H1 (cell line): ENCODE measurements at regions not wholly inside any gene's neighbourhood (a gene's known extent, or its start where the extent isn't known, plus 50 kb on each side); places are given as distances from the start of the nearest gene placed in this dataset.

ENCODE experiments used
- CTCF ChIA-PET: fragments of 300-600 bp; sonication (Branson Sonifier 250); formaldehyde crosslinking; loops from one replicate; lab custom pipeline; 2021; ENCODE audit not compliant: partially characterized antibody; lab: Charles Lee
- POLR2A ChIA-PET: fragments of 300-600 bp; sonication (Branson Sonifier 250); formaldehyde crosslinking; loops from one replicate; lab custom pipeline; 2021; ENCODE audit warnings: inconsistent platforms; ENCODE audit not compliant: partially characterized antibody; lab: Charles Lee
- DNase-seq, 2 experiments: peaks; one replicate each; pipeline versions ENCODE4 v3.0.0 to v3.0.0-alpha.2; 2010 to 2022; ENCODE audit warnings: low spot score in 2 of 2, low read depth in 1 of 2, mixed read lengths in 1 of 2
- FAIRE-seq: peaks from 2 replicates; lab custom pipeline; 2011; peaks lifted over from hg19 to GRCh38; lab: Jason Lieb, UNC
- H2AFZ ChIP-seq: 2 replicates; pipeline ENCODE4 v1.8.1; 2012; ENCODE audit warnings: low read length, inconsistent platforms
- H2AK5ac ChIP-seq: 2 replicates; pipeline ENCODE4 v1.6.1; 2013; ENCODE audit warnings: low read depth, low read length
- H2BK120ac ChIP-seq: replicated peaks from 2 replicates; pipeline ENCODE3; 2013; ENCODE audit warnings: low read depth, low read length, inconsistent platforms
- H2BK12ac ChIP-seq: 2 replicates; pipeline ENCODE4 v1.6.1; 2013; ENCODE audit warnings: low read depth, low read length
- H2BK15ac ChIP-seq: 2 replicates; pipeline ENCODE4 v1.6.1; 2013; ENCODE audit warnings: low read length
- H2BK20ac ChIP-seq: 2 replicates; pipeline ENCODE4 v1.6.1; 2013; ENCODE audit warnings: low read length
- H2BK5ac ChIP-seq: 2 replicates; pipeline ENCODE4 v1.6.1; 2013; ENCODE audit warnings: low read depth, low read length
- H3K14ac ChIP-seq: 2 replicates; pipeline ENCODE4 v1.6.1; 2013; ENCODE audit warnings: inconsistent platforms; ENCODE audit not compliant: insufficient read length
- H3K18ac ChIP-seq: 2 replicates; pipeline ENCODE4 v1.6.1; 2013; ENCODE audit warnings: low read length; ENCODE audit errors: extremely low read depth
- H3K23ac ChIP-seq: 2 replicates; pipeline ENCODE4 v1.6.1; 2013; ENCODE audit warnings: inconsistent platforms; ENCODE audit not compliant: insufficient read length
- H3K23me2 ChIP-seq: 2 replicates; pipeline ENCODE4 v1.6.1; 2013; ENCODE audit warnings: low read depth, low read length
- H3K27ac ChIP-seq: 2 replicates; pipeline ENCODE4 v1.6.1; 2011; ENCODE audit warnings: low read depth, low read length, inconsistent platforms
- H3K27me3 ChIP-seq, 4 experiments: replicated peaks in 1 of 4; 1 replicate in 1 of 4; 2 replicates in 3 of 4; pipeline versions ENCODE4 v1.6.1 to v1.8.1; 2011 to 2013; ENCODE audit warnings: low read length in 3 of 4, mild to moderate bottlenecking in 3 of 4, inconsistent platforms in 2 of 4, mixed read lengths in 2 of 4, moderate library complexity in 1 of 4; ENCODE audit not compliant: control insufficient read depth in 3 of 4, insufficient read depth in 3 of 4; ENCODE audit errors: extremely low read depth in 1 of 4
- H3K36me3 ChIP-seq, 4 experiments: 2 replicates each; pipeline versions ENCODE4 v1.6.1 to v1.8.1; 2011 to 2013; ENCODE audit warnings: mild to moderate bottlenecking in 4 of 4, low read length in 3 of 4, moderate library complexity in 2 of 4, control low read depth in 1 of 4, inconsistent platforms in 1 of 4; ENCODE audit not compliant: insufficient read depth in 4 of 4, control insufficient read depth in 2 of 4
- H3K4ac ChIP-seq: replicated peaks from 2 replicates; pipeline ENCODE3; 2013; ENCODE audit warnings: low read length, low read depth, mixed read lengths, inconsistent platforms; ENCODE audit not compliant: insufficient read length
- H3K4me1 ChIP-seq, 4 experiments: replicated peaks in 1 of 4; 1 replicate in 1 of 4; 2 replicates in 3 of 4; pipeline versions ENCODE4 v1.6.1 to v1.8.1; 2011 to 2013; ENCODE audit warnings: low read length in 3 of 4, inconsistent platforms in 2 of 4, mixed read lengths in 1 of 4; ENCODE audit not compliant: insufficient read depth in 4 of 4, control insufficient read depth in 3 of 4
- H3K4me2 ChIP-seq, 2 experiments: 2 replicates each; pipeline versions ENCODE4 v1.6.1 to v1.8.1; 2011 to 2013; ENCODE audit warnings: low read depth in 2 of 2, low read length in 2 of 2, control low read depth in 1 of 2, inconsistent platforms in 1 of 2, mild to moderate bottlenecking in 1 of 2; ENCODE audit not compliant: insufficient read depth in 1 of 2
- H3K4me3 ChIP-seq, 4 experiments: fragments of 200-600, 300-600 bp in 1 of 4; sonication (generic), shearing (Covaris generic), sonication (Bioruptor Twin) in 1 of 4; 2 replicates each; pipeline versions ENCODE4 v1.5.1 to v1.8.1; 2011 to 2016; ENCODE audit warnings: low read length in 4 of 4, low read depth in 3 of 4, control low read depth in 2 of 4, inconsistent platforms in 2 of 4, mild to moderate bottlenecking in 2 of 4, mixed read lengths in 1 of 4, moderate library complexity in 1 of 4; ENCODE audit not compliant: insufficient read depth in 2 of 4; ENCODE audit errors: extremely low read depth in 1 of 4
- H3K56ac ChIP-seq: replicated peaks from 2 replicates; pipeline ENCODE3; 2013; ENCODE audit warnings: low read depth, mild to moderate bottlenecking, mixed read lengths, low read length, inconsistent platforms; ENCODE audit not compliant: insufficient read length
- H3K79me1 ChIP-seq: 2 replicates; pipeline ENCODE4 v1.6.1; 2013; ENCODE audit warnings: low read depth, low read length, control low read depth
- H3K79me2 ChIP-seq, 2 experiments: 2 replicates each; pipeline versions ENCODE4 v1.6.1 to v1.8.1; 2012 to 2013; ENCODE audit warnings: low read length in 2 of 2, mild to moderate bottlenecking in 2 of 2, inconsistent platforms in 1 of 2; ENCODE audit not compliant: insufficient read depth in 2 of 2, control insufficient read depth in 1 of 2
- H3K9ac ChIP-seq, 4 experiments: replicated peaks in 1 of 4; 1 replicate in 1 of 4; 2 replicates in 3 of 4; pipeline versions ENCODE4 v1.6.1 to v1.8.1; 2011 to 2013; ENCODE audit warnings: low read depth in 3 of 4, low read length in 3 of 4, control low read depth in 2 of 4, mild to moderate bottlenecking in 2 of 4, moderate library complexity in 2 of 4, inconsistent platforms in 1 of 4; ENCODE audit errors: extremely low read depth in 1 of 4
- H3K9me3 ChIP-seq, 2 experiments: 2 replicates each; pipeline versions ENCODE4 v1.6.1 to v1.8.1; 2012 to 2013; ENCODE audit warnings: mild to moderate bottlenecking in 2 of 2, moderate library complexity in 2 of 2, control low read depth in 1 of 2, inconsistent platforms in 1 of 2, low read depth in 1 of 2, low read length in 1 of 2, mixed read lengths in 1 of 2; ENCODE audit not compliant: insufficient read depth in 2 of 2
- H4K20me1 ChIP-seq, 2 experiments: replicated peaks in 1 of 2; 2 replicates each; pipeline versions ENCODE3 to v1.8.1; 2011 to 2013; ENCODE audit warnings: inconsistent platforms in 2 of 2, low read length in 2 of 2, mild to moderate bottlenecking in 1 of 2; ENCODE audit not compliant: insufficient read depth in 2 of 2, control insufficient read depth in 1 of 2
- H4K5ac ChIP-seq: 2 replicates; pipeline ENCODE4 v1.6.1; 2013; ENCODE audit warnings: low read length, low read depth, mixed read lengths, inconsistent platforms; ENCODE audit not compliant: insufficient read length
- H4K8ac ChIP-seq: 2 replicates; pipeline ENCODE4 v1.8.0; 2013; ENCODE audit warnings: mild to moderate bottlenecking, moderate library complexity, low read length, inconsistent platforms; ENCODE audit not compliant: insufficient read depth; ENCODE audit errors: extremely low read depth
- H4K91ac ChIP-seq: replicated peaks from 2 replicates; pipeline ENCODE3; 2013; ENCODE audit warnings: low read length, mixed read lengths, inconsistent platforms; ENCODE audit not compliant: insufficient read length
- BCL11A ChIP-seq, 2 experiments: IDR thresholded peaks; one replicate each; pipeline ENCODE4 v1.6.1; 2011; ENCODE audit warnings: low read depth in 2 of 2, low read length in 2 of 2, mild to moderate bottlenecking in 2 of 2
- CHD2 ChIP-seq: IDR thresholded peaks from 2 replicates; pipeline ENCODE4 v1.6.1; 2012; ENCODE audit warnings: low read length, improper control_type of control experiment
- CTBP2 ChIP-seq: IDR thresholded peaks from 2 replicates; pipeline ENCODE4 v1.7.0; 2011; ENCODE audit warnings: borderline replicate concordance, mild to moderate bottlenecking, moderate library complexity, mixed read lengths, low read length; ENCODE audit not compliant: insufficient read depth, insufficient read length
- EZH2 ChIP-seq: fragments of 200-600 bp; sonication (generic); IDR thresholded peaks from 2 replicates; pipeline ENCODE4 v1.7.1; 2012; ENCODE audit warnings: low read depth, mild to moderate bottlenecking, moderate library complexity, low read length, inconsistent platforms; ENCODE audit not compliant: severe bottlenecking
- GABPA ChIP-seq: IDR thresholded peaks from 2 replicates; pipeline ENCODE4 v1.6.1; 2011; ENCODE audit warnings: mild to moderate bottlenecking, low read length, moderate library complexity, borderline replicate concordance; ENCODE audit not compliant: insufficient read depth
- JUND ChIP-seq: IDR thresholded peaks from 2 replicates; pipeline ENCODE4 v1.6.1; 2011; ENCODE audit warnings: mild to moderate bottlenecking, improper control_type of control experiment, low read length
- KDM1A ChIP-seq: fragments of 200-600, 300-600 bp; sonication (generic); IDR thresholded peaks from 2 replicates; pipeline ENCODE4 v1.7.1; 2016; ENCODE audit warnings: mild to moderate bottlenecking, low read length, borderline replicate concordance
- NRF1 ChIP-seq: IDR thresholded peaks from 2 replicates; pipeline ENCODE4 v1.6.1; 2011; ENCODE audit warnings: mild to moderate bottlenecking, low read depth, low read length, improper control_type of control experiment
- WGBS, 2 experiments: shearing (Covaris generic) in 1 of 2; methylation state at CpG; one replicate each; pipeline versions ENCODE4 v1.1.6 to v1.1.7; 2013 to 2015; ENCODE audit warnings: low lambda C conversion rate in 2 of 2, mixed read lengths in 2 of 2, inconsistent platforms in 1 of 2, low coverage in 1 of 2, missing lambda C conversion rate in 1 of 2; ENCODE audit not compliant: insufficient replicate concordance in 2 of 2, insufficient coverage in 1 of 2, insufficient read length in 1 of 2; ENCODE audit errors: extremely low coverage in 1 of 2, missing lambda C conversion rate in 1 of 2; 5-methylcytosine and 5-hydroxymethylcytosine counted together

GRCh38 chr4:115945026-115945425 is 831.6 kb upstream of the NDST4 start:
- Histone ChIP-seq H3K56ac (no peak overlapping the region), H3K4ac (no peak overlapping the region), H4K8ac (no peak overlapping the region), H3K4me2 (no peak overlapping the region), H3K79me2 (no peaks in the 10 kb centered on the region), H3K36me3 (no peaks in the 10 kb centered on the region; a peak in 2 of 8 replicates), H3K27ac (no peak overlapping the region), H3K4me3 (no peak overlapping the region), H3K4me1 (no peaks in the 10 kb centered on the region), H3K79me1 (no peaks in the 10 kb centered on the region), H2BK15ac (no peak overlapping the region), H2BK20ac (no peak overlapping the region), H3K18ac (no peak overlapping the region), H2AFZ (no peak overlapping the region), H3K23ac (no peak overlapping the region), H2BK5ac (no peak overlapping the region), H4K20me1 (no peaks in the 10 kb centered on the region), H3K9ac (no peak overlapping the region)
- FAIRE-seq (no peak), DNase-seq (no peak)
- CTCF ChIA-PET, result no interaction called here
- TF ChIP-seq KDM1A (no peak), CHD2 (no peak), NRF1 (no peak), CTBP2 (no peak), EZH2 (no peak), JUND (no peak), GABPA (no peak), BCL11A (IDR thresholded peaks at IDR 0.05; ENCODE audit: low read depth in 2 of 2, low read length in 2 of 2) (no peak)
- TF ChIP-seq, all 59 proteins: peak for 0
- POLR2A ChIA-PET, result no interaction called here
- Histone ChIP-seq H3K14ac (no peak overlapping the region), H3K27me3 (no peaks in the 10 kb centered on the region), H4K91ac (no peak overlapping the region), H2AK5ac (no peak overlapping the region), H4K5ac (no peak overlapping the region), H2BK120ac (no peak overlapping the region), H3K9me3 (0 out of 4 replicates have a peak, but pooled peaks cover 2 to 3% of the 10 kb centered on the region in 2 experiments), H3K23me2 (no peaks in the 10 kb centered on the region), H2BK12ac (no peak overlapping the region)
- 90% methylated on average over 3 of the region's 3 CpGs; no CpG with 5 or more reads in 1 of the 2 experiments for WGBS, 2 experiments
